Muscle of back (tissue), 3 donors: ENCODE measurements at regions not wholly inside any gene's neighbourhood (a gene's known extent, or its start where the extent isn't known, plus 50 kb on each side); places are given as distances from the start of the nearest gene placed in this dataset.

Experiments
- DNase-seq, 3 donors: peaks; one replicate each; pipeline versions ENCODE4 v3.0.0 to v3.0.0-alpha.2; 2013

GRCh38 chr9:120292606-120293005, 287.4 kb downstream of the CDK5RAP2 start:
- no peak for DNase-seq

GRCh38 chr9:120291050-120291449, 288.9 kb downstream of the CDK5RAP2 start:
- no peak for DNase-seq

- peak in 2 of 3 donors; percentile 16 to 37 for DNase-seq
Measured at GRCh38 chr9:120289990-120290975, 289.7 kb downstream of the CDK5RAP2 start.

- no peak for DNase-seq
Measured at GRCh38 chr9:120289098-120289497, 290.9 kb downstream of the CDK5RAP2 start.

GRCh38 chr9:120286530-120286929, 293.4 kb downstream of the CDK5RAP2 start:
- no peak for DNase-seq

GRCh38 chr9:120284821-120285220, 295.1 kb downstream of the CDK5RAP2 start:
- no peak for DNase-seq

- no peak for DNase-seq
Measured at GRCh38 chr9:120281665-120282064, 298.3 kb downstream of the CDK5RAP2 start.

- no peak for DNase-seq
Measured at GRCh38 chr9:120267929-120268328, 312.0 kb downstream of the CDK5RAP2 start.

- DNase-seq = peak; percentile 55 to 59 (median 56)
Measured at GRCh38 chr9:120265791-120266190, 314.2 kb downstream of the CDK5RAP2 start.

- peak in 2 of 3 donors; percentile 21 to 32 for DNase-seq
Measured at GRCh38 chr9:120264528-120264927, 315.4 kb downstream of the CDK5RAP2 start.

GRCh38 chr9:120263836-120264235, 316.1 kb downstream of the CDK5RAP2 start:
- DNase-seq = peak in 1 of 3 donors; percentile 25

- DNase-seq = no peak
Measured at GRCh38 chr9:120261419-120261818, 318.5 kb downstream of the CDK5RAP2 start.

GRCh38 chr9:120259100-120259499, 320.9 kb downstream of the CDK5RAP2 start:
- DNase-seq = no peak

- no peak for DNase-seq
Measured at GRCh38 chr9:120258096-120258495, 321.9 kb downstream of the CDK5RAP2 start.

- no peak for DNase-seq
Measured at GRCh38 chr9:120257483-120257882, 322.5 kb downstream of the CDK5RAP2 start.

- no peak for DNase-seq
Measured at GRCh38 chr9:120256146-120256545, 323.8 kb downstream of the CDK5RAP2 start.

- DNase-seq = peak in 1 of 3 donors; percentile 15
Measured at GRCh38 chr9:120252248-120252647, 327.7 kb downstream of the CDK5RAP2 start.

GRCh38 chr9:120242116-120242811, 337.7 kb downstream of the CDK5RAP2 start:
- DNase-seq = no peak

GRCh38 chr9:120236596-120236995, 343.4 kb downstream of the CDK5RAP2 start:
- no peak for DNase-seq

GRCh38 chr9:120235081-120235480, 344.9 kb downstream of the CDK5RAP2 start:
- DNase-seq = no peak

GRCh38 chr9:120230227-120230626, 349.7 kb downstream of the CDK5RAP2 start:
- no peak for DNase-seq

- no peak for DNase-seq
Measured at GRCh38 chr9:120221844-120222243, 358.1 kb downstream of the CDK5RAP2 start.

- no peak for DNase-seq
Measured at GRCh38 chr9:120214332-120214731, 365.6 kb downstream of the CDK5RAP2 start.
